ENCODE measurements at regions not wholly inside any gene's neighbourhood (a gene's known extent, or its start where the extent isn't known, plus 50 kb on each side); places are given as distances from the start of the nearest gene placed in this dataset.
A peak's percentile ranks its signal among the peaks of the same experiment; 100 is the strongest.

DNA sequence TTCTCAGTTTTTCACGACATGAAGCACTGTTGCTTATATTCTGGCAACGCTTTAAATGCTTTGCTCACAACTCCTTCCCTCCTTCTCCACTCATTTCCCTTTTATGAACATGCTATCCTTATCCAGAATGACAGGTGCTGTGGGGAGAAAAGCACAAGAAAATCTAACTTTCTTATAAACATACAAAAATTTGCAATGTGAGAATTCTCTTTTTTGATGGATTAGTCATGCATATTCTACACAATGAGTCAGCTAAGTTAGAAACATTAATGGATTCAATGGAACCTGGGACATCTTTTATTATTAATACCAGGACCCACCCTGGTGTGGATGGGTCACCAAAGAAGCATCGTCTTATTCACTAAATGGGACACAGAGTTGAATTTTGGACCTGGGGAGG lies 234.6 kb upstream of the CDH5 start:
- ATAC-seq (no peak), DNase-seq (no peak)
- intact Hi-C loops (cut with DNase I): no loop called here

DNA sequence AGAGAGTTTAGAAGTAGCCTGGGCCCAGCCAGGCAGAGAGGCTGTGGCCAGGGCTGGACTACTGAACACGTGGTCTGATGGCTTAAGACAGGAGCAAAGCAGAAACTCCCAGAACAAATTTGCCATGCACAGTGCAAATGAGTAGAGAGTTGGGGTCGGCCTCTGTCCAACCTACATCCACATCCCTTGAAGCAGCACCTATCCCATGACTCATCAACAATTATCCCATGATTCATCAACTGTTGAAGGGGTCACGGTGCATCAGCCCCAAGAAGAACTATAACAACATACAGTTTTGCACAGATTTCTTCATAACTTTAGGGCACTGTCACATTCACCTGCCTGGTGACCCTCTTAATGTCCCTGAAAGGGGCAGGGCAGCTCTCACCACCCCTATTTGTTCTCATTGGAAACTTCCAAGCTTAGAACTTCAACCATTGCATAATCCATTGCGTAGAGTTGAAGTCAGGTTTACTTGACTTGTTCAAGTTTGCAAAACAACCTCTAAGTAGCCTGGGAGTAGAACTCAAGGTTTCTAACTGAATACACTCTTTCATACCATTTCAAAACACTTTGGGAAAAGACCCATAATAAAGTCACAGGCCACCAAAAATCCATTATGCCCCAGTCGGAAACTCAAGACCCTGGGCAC lies 235.2 kb upstream of the CDH5 start:
- ATAC-seq: no peak
- DNase-seq: no peak
- intact Hi-C loops (cut with DNase I): no loop called here

- no peak for ATAC-seq
- no peak for DNase-seq
- intact Hi-C loops (cut with DNase I): no loop called here
These were observed 236.1 kb upstream of the CDH5 start for GRCh38 chr16:66130296-66130905.

DNA sequence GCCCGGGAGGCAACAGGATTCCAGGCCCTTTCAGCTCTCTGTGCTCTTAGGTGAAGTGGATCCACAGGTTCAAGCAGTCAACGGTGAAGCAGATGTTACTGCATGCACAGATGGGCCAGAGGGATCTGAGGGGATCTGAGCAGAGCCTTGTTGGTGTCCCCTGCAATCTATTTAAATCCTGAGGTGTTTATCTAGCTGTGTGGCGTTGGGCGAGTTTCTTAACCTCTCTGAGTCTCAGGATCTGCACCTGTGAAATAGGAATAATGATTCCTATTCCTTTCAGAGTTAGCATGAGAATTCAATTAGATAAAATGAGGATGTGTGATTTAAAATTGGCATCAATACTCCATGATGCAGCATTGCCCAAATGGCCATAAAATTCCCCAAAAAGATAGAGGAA lies 237.3 kb upstream of the CDH5 start:
- intact Hi-C loops (cut with DNase I): no loop called here
- DNase-seq: no peak
- no peak for ATAC-seq

- intact Hi-C loops (cut with DNase I): no loop called here
- no peak for DNase-seq
- no peak for ATAC-seq
These were observed 238.1 kb upstream of the CDH5 start for GRCh38 chr16:66128371-66128770.

DNA sequence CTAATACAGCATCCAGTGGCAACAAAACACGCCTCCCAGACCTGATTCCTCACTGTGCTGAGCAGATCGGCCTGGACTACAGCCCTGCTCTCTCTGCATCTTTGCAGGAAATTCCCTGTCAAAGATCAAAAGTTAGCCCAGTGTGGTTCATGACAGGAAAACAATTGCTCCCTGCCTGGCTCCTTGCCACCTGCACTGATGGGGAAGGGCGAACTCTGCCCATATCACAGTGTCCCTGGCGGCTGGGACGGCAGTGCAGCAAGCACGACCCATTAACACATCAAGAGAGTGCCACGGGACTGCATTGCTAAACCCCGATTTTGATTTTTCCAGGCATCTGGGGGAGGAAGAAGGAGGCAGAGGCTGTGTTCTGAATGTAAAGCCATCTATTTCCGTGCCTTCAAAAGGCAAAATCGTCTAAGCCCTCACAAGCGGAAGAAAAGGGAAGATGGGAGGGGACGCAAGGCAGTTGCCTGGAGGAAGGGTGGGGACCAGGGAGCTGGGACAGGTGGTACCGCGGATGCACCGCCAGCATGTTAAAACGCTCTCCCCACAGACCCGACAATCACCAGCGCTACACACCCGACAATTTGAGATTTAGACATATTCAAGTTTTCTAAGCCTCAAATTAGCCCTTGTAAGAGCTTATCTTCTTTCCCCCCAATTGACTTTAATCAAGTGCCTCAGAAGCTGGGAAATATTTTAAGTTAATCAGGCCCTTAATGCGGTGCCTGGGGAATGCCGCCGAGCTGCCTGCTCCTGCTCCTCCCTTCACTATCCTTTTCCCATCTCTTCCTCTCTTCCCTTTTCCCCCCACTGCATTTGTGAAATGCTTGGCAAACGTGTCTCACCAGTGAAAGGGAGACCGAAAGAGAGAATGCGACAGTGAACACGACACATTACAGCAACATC lies 238.8 kb upstream of the CDH5 start:
- intact Hi-C loops (cut with DNase I): no loop called here
- ATAC-seq (peak; percentile 32 to 77), DNase-seq (peak; percentile 66)

- DNase-seq: no peak
- no peak for ATAC-seq
- intact Hi-C loops (cut with DNase I): no loop called here
These were observed 245.0 kb upstream of the CDH5 start for GRCh38 chr16:66121466-66121865.

DNA sequence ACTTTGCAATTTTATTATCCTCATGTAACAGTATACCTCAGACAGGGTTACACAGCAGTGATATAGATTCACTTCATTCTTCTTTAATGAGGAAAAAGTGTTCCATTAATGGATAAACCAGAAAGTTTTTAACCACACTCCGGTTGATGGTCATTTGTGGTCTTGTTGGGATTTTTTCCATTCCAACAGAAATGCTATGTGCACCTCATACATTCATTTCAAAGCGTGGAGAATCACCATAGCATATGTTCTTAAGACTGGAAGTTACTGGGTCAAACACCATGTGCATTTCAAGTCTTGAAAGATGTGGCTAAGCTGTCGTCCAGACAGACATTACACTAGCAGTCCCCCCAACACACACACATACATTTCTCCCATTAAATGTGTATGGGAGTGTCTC lies 245.8 kb upstream of the CDH5 start:
- intact Hi-C loops (cut with DNase I): no loop called here
- no peak for ATAC-seq
- no peak for DNase-seq

DNA sequence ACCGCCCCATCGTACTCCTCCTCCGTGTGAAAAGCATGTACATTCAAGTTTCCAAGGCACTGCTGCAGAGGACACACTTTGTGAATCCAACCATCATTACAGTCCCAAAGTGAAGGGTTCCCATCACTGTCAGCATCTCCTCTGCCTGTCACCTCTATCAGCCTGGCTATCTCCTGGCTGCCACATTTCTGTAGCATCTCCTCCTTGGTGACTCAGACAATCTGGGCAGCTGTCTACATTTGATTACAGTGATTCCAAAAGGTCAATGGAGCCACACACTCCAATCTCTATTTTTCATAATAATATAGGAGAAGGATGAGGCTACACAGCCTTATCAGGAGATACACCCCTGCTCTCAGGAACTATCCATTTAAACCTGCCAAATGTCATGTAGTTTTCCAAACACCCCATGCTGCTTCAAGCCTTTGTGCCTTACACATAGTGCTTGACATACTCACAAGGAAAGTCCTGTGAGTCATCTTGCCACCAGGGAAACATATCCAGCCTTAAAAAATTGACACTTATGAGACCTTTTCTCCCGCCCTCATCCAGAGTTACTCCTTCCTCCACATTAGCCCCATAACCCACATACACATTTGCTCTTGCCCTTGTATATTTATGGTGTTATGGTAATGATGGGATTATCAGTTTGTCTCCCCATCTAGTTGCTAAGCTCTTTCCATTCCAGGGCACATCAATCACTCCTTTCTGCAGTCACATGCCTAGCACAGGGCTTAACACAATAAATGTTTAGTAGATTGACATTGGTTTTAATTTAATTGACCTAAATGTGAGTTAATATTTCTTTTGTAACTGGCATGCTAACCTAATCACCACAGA lies 250.1 kb upstream of the CDH5 start:
- no peak for DNase-seq
- intact Hi-C loops (cut with DNase I): no loop called here
- peak in 1 of 2 donors; percentile 92 for ATAC-seq

DNA sequence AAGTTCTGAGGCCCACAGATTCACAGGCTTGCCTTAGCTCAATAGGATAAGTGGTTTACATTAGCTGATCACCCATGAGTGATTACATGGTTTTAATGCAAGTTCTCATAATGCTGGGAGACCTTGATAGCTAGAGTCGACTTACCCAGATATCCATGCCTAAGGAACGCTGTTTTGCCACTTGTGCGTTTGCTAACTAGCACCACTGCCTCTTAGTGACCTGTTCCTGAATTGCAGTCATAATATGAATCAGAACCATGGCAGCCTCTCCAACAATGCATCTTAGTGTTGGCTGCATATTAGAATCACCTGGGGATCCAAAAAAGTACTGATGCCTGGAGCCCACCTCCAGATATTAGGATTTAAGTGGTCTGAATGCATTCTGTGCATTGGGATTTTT lies 251.1 kb upstream of the CDH5 start:
- DNase-seq (no peak), ATAC-seq (no peak)
- intact Hi-C loops (cut with DNase I): no loop called here

DNA sequence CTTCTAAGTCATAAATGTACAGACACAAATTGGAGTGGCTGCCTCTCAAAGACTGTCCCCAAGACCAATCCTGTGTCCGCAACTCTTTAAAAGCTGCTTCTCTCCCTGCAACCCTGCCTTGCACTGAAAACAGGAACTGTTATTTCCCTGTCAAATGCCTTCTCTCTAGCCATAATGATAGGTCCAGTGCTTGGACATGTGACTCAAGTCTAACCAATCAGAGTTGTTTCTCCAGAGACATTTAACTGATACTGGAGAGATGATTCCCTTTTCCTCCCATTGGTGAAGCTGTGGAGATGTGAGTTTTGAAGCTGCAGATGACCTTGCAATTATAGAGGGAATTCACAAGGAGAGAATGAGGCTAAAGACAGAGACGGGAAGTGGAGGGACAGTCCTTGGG lies 253.3 kb upstream of the CDH5 start:
- ATAC-seq: no peak
- no peak for DNase-seq

DNA sequence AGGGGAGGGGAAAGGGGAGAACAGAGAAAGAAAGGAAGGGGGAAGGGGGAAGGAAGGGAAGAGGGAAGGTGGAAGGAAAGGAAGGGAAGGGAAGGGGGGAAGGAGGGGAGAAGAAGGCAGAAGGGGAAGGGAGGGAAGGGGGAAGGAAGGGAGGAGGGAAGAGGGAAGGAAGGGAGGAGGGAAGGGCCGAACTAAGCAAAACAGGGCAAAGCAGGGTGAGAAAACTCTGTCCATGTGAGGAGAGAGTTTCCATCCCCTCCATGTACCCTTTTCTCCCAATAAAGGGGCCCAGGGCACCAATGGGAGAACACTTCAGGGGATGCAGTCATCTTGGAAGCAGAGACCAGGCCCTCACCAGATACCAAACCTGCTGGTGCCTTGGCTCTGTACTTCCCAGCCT lies 256.8 kb upstream of the CDH5 start:
- intact Hi-C loops (cut with DNase I): no loop called here
- no peak for DNase-seq
- no peak for ATAC-seq

More for the DNA sequence above, 253.3 kb upstream of the CDH5 start:
- intact Hi-C loops (cut with DNase I): no loop called here

DNA sequence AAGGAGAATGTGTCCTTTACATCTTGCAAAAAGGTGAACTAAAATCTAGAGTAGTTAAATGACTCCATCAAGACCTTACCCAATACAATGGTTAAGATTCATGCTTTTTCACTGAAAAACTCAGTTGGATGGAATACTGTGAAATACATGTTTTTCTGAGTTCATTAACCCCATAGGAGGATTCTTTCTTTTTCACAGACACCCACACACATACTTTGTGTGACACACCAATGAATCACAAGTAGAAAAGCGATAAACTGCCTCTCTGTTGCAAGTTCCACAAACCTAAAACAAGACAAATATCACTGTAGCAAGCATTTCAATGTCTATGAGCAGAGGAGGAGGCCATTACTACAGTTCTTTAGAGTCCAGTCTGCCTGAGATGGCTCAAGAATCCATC lies 258.8 kb upstream of the CDH5 start:
- ATAC-seq: peak in 1 of 2 donors; percentile 44
- intact Hi-C loops (cut with DNase I): no loop called here

DNA sequence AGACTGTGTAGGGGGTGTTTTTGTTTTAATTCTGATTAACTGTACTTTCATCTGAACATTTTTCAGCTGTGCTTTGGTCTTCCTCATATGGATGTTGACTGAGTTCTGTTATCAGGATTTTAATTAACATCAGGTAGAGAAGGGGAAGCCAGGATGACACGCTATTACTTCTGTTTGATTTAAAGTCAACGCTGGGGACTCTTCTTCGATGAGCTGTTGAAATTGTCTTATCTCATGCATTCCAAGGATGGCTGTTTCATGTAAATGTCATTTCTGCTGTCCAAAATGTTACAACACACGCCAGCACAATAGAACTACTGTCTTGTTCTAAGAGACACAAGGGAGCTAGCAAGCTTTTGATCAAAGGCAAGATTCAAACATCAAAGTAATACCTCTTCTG lies 263.3 kb upstream of the CDH5 start:
- ATAC-seq (peak; percentile 40 to 70), DNase-seq (no peak)
- intact Hi-C loops (cut with DNase I): no loop called here

More for the DNA sequence above, 258.8 kb upstream of the CDH5 start:
- no peak for DNase-seq

- DNase-seq (no peak), ATAC-seq (no peak)
- intact Hi-C loops (cut with DNase I): no loop called here
These were observed 267.2 kb upstream of the CDH5 start for GRCh38 chr16:66099306-66099705.

DNA sequence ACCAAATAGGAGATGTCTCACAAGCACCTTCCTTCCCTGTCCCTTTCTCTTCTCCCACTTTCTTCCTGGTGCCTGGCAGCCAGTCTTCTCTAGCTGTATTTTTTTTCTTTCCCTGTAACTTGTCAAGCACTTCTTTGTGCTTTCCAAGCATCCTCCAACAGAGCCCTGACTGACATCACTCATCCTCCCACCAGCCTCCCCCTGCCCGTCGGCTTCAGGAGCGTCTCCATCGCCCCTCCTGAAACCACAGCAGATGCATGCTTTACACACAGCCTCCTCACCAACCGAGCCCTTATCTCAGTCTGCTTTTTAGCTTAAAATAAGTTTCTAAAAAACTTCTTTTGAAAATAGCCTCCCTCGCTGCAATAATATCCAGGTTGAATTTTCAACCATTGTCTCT lies 268.7 kb upstream of the CDH5 start:
- DNase-seq (no peak), ATAC-seq (no peak)
- intact Hi-C loops (cut with DNase I): no loop called here

DNA sequence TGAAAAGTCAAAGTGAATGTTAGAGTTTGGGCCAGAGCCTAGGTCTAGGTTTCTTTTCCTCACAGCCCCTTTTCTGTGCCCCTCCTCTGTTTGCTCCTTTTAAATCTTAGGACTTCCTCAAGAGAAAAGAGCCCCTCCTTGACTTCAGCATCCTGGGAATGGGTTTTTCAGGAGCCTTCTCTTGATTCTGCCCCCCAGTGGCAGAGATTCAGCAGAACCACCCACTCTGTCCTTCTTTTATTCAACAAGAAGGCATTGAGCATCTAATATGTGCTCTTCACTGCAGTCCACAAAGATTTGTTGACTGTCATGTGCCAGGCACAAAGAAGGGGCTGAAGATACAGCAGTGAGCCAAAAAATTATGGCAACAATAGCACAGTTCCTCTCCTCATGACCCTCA lies 270.8 kb upstream of the CDH5 start:
- DNase-seq (no peak), ATAC-seq (no peak)
- intact Hi-C loops (cut with DNase I): no loop called here

DNA sequence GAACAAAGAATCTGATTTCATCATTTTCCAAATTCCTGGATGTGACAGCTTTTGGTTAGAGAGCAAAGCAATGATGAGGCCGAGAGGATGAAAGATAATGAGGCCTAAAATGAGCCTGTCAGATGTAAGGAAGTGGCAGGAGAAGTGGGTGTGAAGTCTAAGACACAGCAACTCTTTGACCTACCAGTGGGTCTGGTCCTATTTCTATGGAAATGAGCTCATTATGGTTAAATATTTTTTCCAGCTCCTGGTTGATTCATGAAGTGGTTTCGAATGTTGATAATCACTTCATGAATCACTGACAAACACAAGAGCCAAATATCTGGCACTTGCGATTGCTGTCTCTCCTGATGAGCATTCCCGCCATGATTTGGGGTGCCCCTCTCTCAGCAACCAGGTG lies 273.3 kb upstream of the CDH5 start:
- ATAC-seq (no peak), DNase-seq (no peak)
- intact Hi-C loops (cut with DNase I): no loop called here

DNA sequence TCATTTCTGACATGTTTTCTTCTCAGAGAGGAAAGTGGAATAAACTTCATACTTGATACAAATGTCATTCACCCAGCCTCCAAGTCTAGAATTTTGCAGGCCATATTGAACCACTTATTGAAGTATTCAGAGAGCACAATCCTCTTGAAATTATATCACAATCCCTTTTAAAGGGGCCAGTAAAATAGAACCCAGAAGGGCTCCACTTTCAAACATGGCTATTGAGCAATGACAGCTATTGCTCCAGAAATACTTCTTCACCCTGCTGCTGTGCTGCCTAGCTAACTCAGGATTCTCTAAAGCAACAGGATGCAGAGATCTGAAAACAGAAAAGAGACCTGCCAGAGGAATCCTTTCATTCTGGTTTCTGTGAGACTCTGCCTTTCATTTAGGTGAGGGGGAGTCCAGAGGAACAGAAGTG lies 275.0 kb upstream of the CDH5 start:
- intact Hi-C loops (cut with DNase I): no loop called here
- DNase-seq (no peak), ATAC-seq (peak in 1 of 2 donors; percentile 67)

DNA sequence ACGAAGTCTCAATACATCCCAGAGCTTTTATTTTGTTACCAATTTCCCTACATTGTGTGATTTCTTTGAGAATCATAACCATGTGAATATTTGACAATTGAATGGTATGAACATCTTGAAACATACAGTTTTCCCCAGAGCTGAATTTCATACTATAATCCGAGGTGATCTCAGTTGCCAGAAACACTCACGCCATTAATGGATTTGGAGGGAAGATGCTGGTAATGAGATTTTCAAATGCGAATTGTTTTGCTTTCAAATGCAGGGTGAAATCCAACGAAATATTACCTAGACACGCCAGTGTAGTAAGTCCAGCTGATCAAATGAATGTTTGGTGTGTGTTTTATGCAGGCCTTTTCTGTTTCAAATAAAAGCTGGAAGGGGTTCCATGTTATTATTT lies 277.8 kb upstream of the CDH5 start:
- no peak for DNase-seq
- intact Hi-C loops (cut with DNase I): no loop called here
- ATAC-seq: no peak
